IMR-90 (cell line): ENCODE measurements at regions not wholly inside any gene's neighbourhood (a gene's known extent, or its start where the extent isn't known, plus 50 kb on each side); places are given as distances from the start of the nearest gene placed in this dataset.
A peak's percentile ranks its signal among the peaks of the same experiment; 100 is the strongest.

ENCODE experiments used
- ATAC-seq: fragments of 200-7000 bp; cut with Tn5 transposase; 2 replicates; pipeline ENCODE4 v1.9.1; 2020; ENCODE audit warnings: low read depth, mild to moderate bottlenecking, moderate library complexity
- BruUV-seq: library from RNA; stranded (reverse); fragments of 400-500 nt; replicated peaks from 2 replicates; lab custom pipeline; 2021; lab: Mats Ljungman, UMichigan
- CTCF ChIA-PET: fragments of 300-600 bp; formaldehyde crosslinking; extraction: SDS; loops from one replicate; lab custom pipeline; 2021; ENCODE audit warnings: antibody characterized with exemption; lab: Yijun Ruan, JAX
- POLR2A ChIA-PET: fragments of 300-600 bp; sonication (Branson Sonifier 250); formaldehyde crosslinking; loops from one replicate; lab custom pipeline; 2022; ENCODE audit warnings: antibody characterized with exemption; ENCODE audit not compliant: unreplicated experiment; lab: Charles Lee
- DNase-seq: peaks from one replicate; pipeline ENCODE4 v3.0.0; 2013
- H2AFZ ChIP-seq: replicated peaks from 2 replicates; pipeline ENCODE3; 2013; ENCODE audit warnings: low read length, mild to moderate bottlenecking; ENCODE audit not compliant: poor library complexity
- H2AK5ac ChIP-seq: 2 replicates; pipeline ENCODE4 v1.6.1; 2013; ENCODE audit warnings: low read depth, low read length, inconsistent platforms
- H2AK9ac ChIP-seq: replicated peaks from 2 replicates; pipeline ENCODE3; 2013; ENCODE audit warnings: mild to moderate bottlenecking, low read depth, low read length, moderate library complexity; ENCODE audit not compliant: poor library complexity
- H2BK120ac ChIP-seq: 2 replicates; pipeline ENCODE4 v1.6.1; 2013; ENCODE audit warnings: low read depth, low read length, inconsistent platforms
- H2BK15ac ChIP-seq: 3 replicates; pipeline ENCODE4 v1.6.1; 2013; ENCODE audit warnings: low read depth, low read length, inconsistent platforms
- H2BK20ac ChIP-seq: 2 replicates; pipeline ENCODE4 v1.6.1; 2013; ENCODE audit warnings: low read depth, mild to moderate bottlenecking, inconsistent platforms, low read length, moderate library complexity
- H2BK5ac ChIP-seq: 2 replicates; pipeline ENCODE4 v1.6.1; 2013; ENCODE audit warnings: mild to moderate bottlenecking, low read depth, low read length, inconsistent platforms; ENCODE audit not compliant: poor library complexity, severe bottlenecking
- H3K14ac ChIP-seq: replicated peaks from 2 replicates; pipeline ENCODE4 v1.6.1; 2013; ENCODE audit warnings: low read depth, low read length, inconsistent platforms
- H3K18ac ChIP-seq: 2 replicates; pipeline ENCODE4 v1.6.1; 2013; ENCODE audit warnings: low read depth, low read length, control low read depth
- H3K23ac ChIP-seq: 2 replicates; pipeline ENCODE4 v1.6.1; 2013; ENCODE audit warnings: low read depth, low read length, inconsistent platforms
- H3K27ac ChIP-seq: 2 replicates; pipeline ENCODE4 v1.5.1; 2013; ENCODE audit warnings: mild to moderate bottlenecking, control low read depth, low read length; ENCODE audit not compliant: insufficient read depth
- H3K27me3 ChIP-seq: 2 replicates; pipeline ENCODE4 v1.6.1; 2013; ENCODE audit warnings: low read length; ENCODE audit not compliant: control insufficient read depth, insufficient read depth
- H3K36me3 ChIP-seq: 2 replicates; pipeline ENCODE4 v1.6.1; 2013; ENCODE audit warnings: low read length, mixed read lengths; ENCODE audit not compliant: control insufficient read depth, insufficient read depth
- H3K4ac ChIP-seq: 2 replicates; pipeline ENCODE4 v1.6.1; 2013; ENCODE audit warnings: low read depth, low read length, inconsistent platforms
- H3K4me1 ChIP-seq: 2 replicates; pipeline ENCODE4 v1.6.1; 2013; ENCODE audit warnings: low read length, mixed read lengths; ENCODE audit not compliant: control insufficient read depth, insufficient read depth
- H3K4me2 ChIP-seq: 2 replicates; pipeline ENCODE4 v1.6.1; 2013; ENCODE audit warnings: low read depth, mild to moderate bottlenecking, control low read depth, low read length, moderate library complexity
- H3K4me3 ChIP-seq: 2 replicates; pipeline ENCODE4 v1.5.1; 2013; ENCODE audit warnings: low read depth, mild to moderate bottlenecking, control low read depth, low read length, moderate library complexity; ENCODE audit not compliant: insufficient read depth
- H3K56ac ChIP-seq: 2 replicates; pipeline ENCODE4 v1.6.1; 2013; ENCODE audit warnings: low read length, inconsistent platforms; ENCODE audit not compliant: insufficient read depth; ENCODE audit errors: extremely low read depth
- H3K79me1 ChIP-seq, 2 experiments: 2 replicates each; pipeline ENCODE4 v1.6.1; 2013; ENCODE audit warnings: low read length in 2 of 2, inconsistent platforms in 1 of 2, low read depth in 1 of 2
- H3K9ac ChIP-seq: 2 replicates; pipeline ENCODE4 v1.6.1; 2013; ENCODE audit warnings: low read depth, low read length, control low read depth
- H3K9me1 ChIP-seq: 2 replicates; pipeline ENCODE4 v1.6.1; 2013; ENCODE audit warnings: low read length, inconsistent platforms; ENCODE audit not compliant: insufficient read depth
- H3K9me3 ChIP-seq: 2 replicates; pipeline ENCODE4 v1.6.1; 2013; ENCODE audit warnings: low read length; ENCODE audit not compliant: control insufficient read depth, insufficient read depth
- H4K20me1 ChIP-seq: 2 replicates; pipeline ENCODE4 v1.6.1; 2013; ENCODE audit warnings: low read length, inconsistent platforms; ENCODE audit not compliant: insufficient read depth
- H4K5ac ChIP-seq: 2 replicates; pipeline ENCODE4 v1.6.1; 2013; ENCODE audit warnings: mild to moderate bottlenecking, low read depth, low read length, control low read depth
- H4K8ac ChIP-seq, 2 experiments: 2 replicates each; pipeline ENCODE4 v1.6.1; 2013; ENCODE audit warnings: low read depth in 2 of 2, low read length in 2 of 2, control low read depth in 1 of 2, inconsistent platforms in 1 of 2
- H4K91ac ChIP-seq: 2 replicates; pipeline ENCODE4 v1.6.1; 2013; ENCODE audit warnings: low read depth, low read length, inconsistent platforms; ENCODE audit not compliant: insufficient read depth
- FOS ChIP-seq: fragments of 150-350 bp; IDR thresholded peaks from 2 replicates; pipeline ENCODE4 v1.6.1; 2016; ENCODE audit warnings: low read depth, low read length
- WGBS, 2 experiments: methylation state at CpG; one replicate each; pipeline versions ENCODE4 v1.1.5 to v1.1.7; 2013; ENCODE audit warnings: missing lambda C conversion rate in 2 of 2; ENCODE audit not compliant: insufficient read length in 1 of 2; ENCODE audit errors: extremely low coverage in 2 of 2; 5-methylcytosine and 5-hydroxymethylcytosine counted together
- dilution Hi-C: fragments of 300-500 bp; cut with HindIII; formaldehyde crosslinking; loops from one replicate; pipeline ENCODE4 v1.14.3; 2018; ENCODE audit warnings: low sequenced_read_pairs; ENCODE audit not compliant: unreplicated experiment
- in situ Hi-C: fragments of 300-500 bp; cut with MboI; formaldehyde crosslinking; loops from 3 replicates; pipeline ENCODE4 v1.14.3; 2019; ENCODE audit warnings: low sequenced_read_pairs, inconsistent platforms, mixed read lengths
- intact Hi-C: fragments of 100-400 bp; cut with micrococcal nuclease; formaldehyde crosslinking; loops from 2 replicates; pipeline ENCODE4 v1.10.0; 2022

DNA sequence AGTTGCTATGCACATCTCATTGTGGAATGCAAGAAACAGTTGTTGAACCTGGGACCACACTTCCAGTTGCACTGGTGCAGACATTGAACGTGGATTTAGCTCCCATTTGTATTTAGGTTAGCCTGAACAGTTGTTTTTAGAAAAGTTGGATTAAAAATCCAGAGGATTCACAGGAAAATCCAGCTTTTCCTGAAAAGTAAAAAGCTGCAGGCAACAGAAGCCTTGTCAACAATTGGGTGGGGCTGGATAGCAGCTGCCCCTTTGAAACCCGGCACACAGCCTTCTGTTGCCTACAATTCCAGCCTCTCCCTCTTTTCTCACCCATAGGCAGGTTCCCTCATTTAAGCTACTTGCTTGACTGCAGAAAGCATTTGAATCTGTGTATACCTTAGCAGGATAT lies 165.3 kb upstream of the TBL1XR1 start:
- intact Hi-C loops, result loop anchor here (5.0 to 10.0 kb wide), 4 partner anchors 100 to 442 kb away; no protein-coding TSS in a partner anchor
- Histone ChIP-seq H2AK5ac (no peak overlapping the region), H3K36me3 (no peaks in the 10 kb centered on the region), H4K8ac (peak overlapping the region in 1 of 2 experiments; percentile 12; a peak in 1 of 4 replicates), H3K14ac (no peak overlapping the region), H3K27me3 (no peaks in the 10 kb centered on the region), H3K4ac (no peak overlapping the region), H2AK9ac (no peak overlapping the region), H3K4me2 (no peak overlapping the region), H3K9ac (no peak overlapping the region), H3K9me3 (no peaks in the 10 kb centered on the region), H4K5ac (no peak overlapping the region), H2BK15ac (no peak overlapping the region), H2BK5ac (no peak overlapping the region), H3K9me1 (no peaks in the 10 kb centered on the region), H4K20me1 (no peaks in the 10 kb centered on the region), H3K18ac (no peak overlapping the region), H2BK120ac (no peak overlapping the region), H3K4me1 (peaks cover 24% of the 10 kb centered on the region), H2BK20ac (peak overlapping the region; percentile 49; the same call in 1 of the 2 replicates), H3K79me1 (peaks cover 0 to 15% of the 10 kb centered on the region in 2 experiments; a peak in 2 of 4 replicates), H3K27ac (no peak overlapping the region), H4K91ac (no peak overlapping the region), H3K56ac (no peak overlapping the region), H3K4me3 (no peak overlapping the region), H3K23ac (no peak overlapping the region), H2AFZ (no peak overlapping the region)
- ChIA-PET CTCF (interaction anchor here (0.6 kb wide), 1 partner anchor 122 kb away, joined by 6 read pairs; no protein-coding TSS in a partner anchor), POLR2A (no interaction called here)
- no peak for TF ChIP-seq FOS
- ATAC-seq (no peak), DNase-seq (no peak)
- dilution Hi-C loops, result no loop called here
- in situ Hi-C loops, result loop anchor here (5.0 kb wide), 2 partner anchors 165 to 970 kb away; partner anchors contain the start of gene TBL1XR1
- 100% methylated on average over 1 of the region's 2 CpGs; no CpG with 5 or more reads in 1 of the 2 experiments for WGBS, 2 experiments
- BruUV-seq, result no TSS peak
